ENCODE measurements at regions not wholly inside any gene's neighbourhood (a gene's known extent, or its start where the extent isn't known, plus 50 kb on each side); places are given as distances from the start of the nearest gene placed in this dataset.
A peak's percentile ranks its signal among the peaks of the same experiment; 100 is the strongest.

GRCh38 chr6:74676906-74677305 is 528.9 kb downstream of the COL12A1 start:
- H3K4me3 ChIP-seq (ENCODE audit: low read depth, low read length), result no peak overlapping the region
- CTCF ChIA-PET, result no interaction called here
- no peak for TF ChIP-seq CTCF (IDR thresholded peaks at IDR 0.05; ENCODE audit: insufficient read depth, low read length, missing control alignments)
- DNase-seq (ENCODE audit: low read depth, low spot score), result no peak
- POLR2A ChIA-PET, result no interaction called here

- H3K4me3 ChIP-seq (ENCODE audit: low read depth, low read length), result no peak overlapping the region
- POLR2A ChIA-PET, result no interaction called here
- DNase-seq (ENCODE audit: low read depth, low spot score), result no peak
- CTCF ChIA-PET, result no interaction called here
- no peak for TF ChIP-seq CTCF (IDR thresholded peaks at IDR 0.05; ENCODE audit: insufficient read depth, low read length, missing control alignments)
Measured at GRCh38 chr6:74674377-74674776, 531.5 kb downstream of the COL12A1 start.

DNA sequence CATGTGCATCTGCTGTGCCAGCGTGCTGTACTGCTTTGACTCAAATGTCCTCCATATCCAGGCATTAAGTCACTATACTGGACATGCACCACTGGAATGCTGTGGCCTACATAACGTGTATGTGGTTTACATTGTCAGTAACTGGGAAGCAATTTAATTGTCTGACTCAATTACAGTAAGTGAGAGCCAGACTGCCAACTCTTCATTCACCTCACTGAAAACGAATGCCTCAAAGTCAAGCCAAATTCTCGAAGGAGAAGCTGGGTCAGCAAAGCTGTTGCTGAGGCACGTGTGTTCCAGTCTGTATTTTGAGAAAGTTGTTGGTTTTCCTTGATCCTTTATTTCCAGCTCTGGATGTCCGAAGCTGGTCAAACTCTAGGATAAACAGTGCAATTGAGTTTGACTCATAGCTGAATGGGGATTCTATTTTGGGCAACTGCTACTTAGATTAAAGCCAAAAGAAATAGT is 534.3 kb downstream of the COL12A1 start:
- H3K4me3 ChIP-seq (ENCODE audit: low read depth, low read length), result no peak overlapping the region
- TF ChIP-seq CTCF (IDR thresholded peaks at IDR 0.05; ENCODE audit: insufficient read depth, low read length, missing control alignments), result no peak
- ChIA-PET POLR2A (interaction anchor here (0.6 to 2.6 kb wide), 12 partner anchors 14 to 537 kb away, joined by 3 to 14 read pairs (median 4); partner anchors contain the start of gene COL12A1), CTCF (interaction anchor here (1.3 to 1.4 kb wide), 2 partner anchors 13 to 263 kb away, joined by 3 to 4 read pairs; no protein-coding TSS in a partner anchor)
- peak; percentile 98 for DNase-seq (ENCODE audit: low read depth, low spot score)

DNA sequence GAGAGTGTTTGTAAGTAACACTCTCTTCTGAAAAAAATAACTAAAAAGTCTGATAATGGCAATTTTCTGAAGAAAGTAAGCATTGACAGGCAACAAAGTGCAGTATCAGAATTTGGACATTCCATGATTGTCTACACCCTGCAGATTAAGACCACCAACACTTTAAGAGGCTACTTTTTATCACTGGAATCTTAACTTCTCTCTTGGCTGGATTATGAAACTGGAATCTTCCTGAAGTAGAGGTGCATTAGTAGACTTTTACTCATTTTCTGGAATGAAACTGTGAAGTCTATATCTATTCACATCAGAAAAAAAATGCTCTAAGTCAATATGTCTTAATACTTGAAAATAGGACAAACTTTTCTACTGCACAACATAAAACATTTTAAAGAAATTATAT is 547.5 kb downstream of the COL12A1 start:
- DNase-seq (ENCODE audit: low read depth, low spot score), result no peak
- no peak for TF ChIP-seq CTCF (IDR thresholded peaks at IDR 0.05; ENCODE audit: insufficient read depth, low read length, missing control alignments)
- POLR2A ChIA-PET, result interaction anchor here (0.7 to 1.0 kb wide), 2 partner anchors 13 to 52 kb away, joined by 3 to 4 read pairs; no protein-coding TSS in a partner anchor

GRCh38 chr6:74657931-74658330 is 547.9 kb downstream of the COL12A1 start:
- no peak for DNase-seq (ENCODE audit: low read depth, low spot score)
- ChIA-PET POLR2A (interaction anchor here (0.7 to 1.0 kb wide), 2 partner anchors 14 to 51 kb away, joined by 3 to 4 read pairs; no protein-coding TSS in a partner anchor), CTCF (interaction anchor here (2.5 to 3.0 kb wide), 2 partner anchors 249 to 551 kb away, joined by 7 to 8 read pairs; no protein-coding TSS in a partner anchor)
- TF ChIP-seq CTCF (IDR thresholded peaks at IDR 0.05; ENCODE audit: insufficient read depth, low read length, missing control alignments), result no peak
- no peak overlapping the region for H3K4me3 ChIP-seq (ENCODE audit: low read depth, low read length)

More for the DNA sequence above, 547.5 kb downstream of the COL12A1 start:
- CTCF ChIA-PET, result interaction anchor here (0.9 to 3.0 kb wide), 3 partner anchors 13 to 551 kb away, joined by 3 to 8 read pairs (median 7); no protein-coding TSS in a partner anchor
- H3K4me3 ChIP-seq (ENCODE audit: low read depth, low read length), result no peak overlapping the region

DNA sequence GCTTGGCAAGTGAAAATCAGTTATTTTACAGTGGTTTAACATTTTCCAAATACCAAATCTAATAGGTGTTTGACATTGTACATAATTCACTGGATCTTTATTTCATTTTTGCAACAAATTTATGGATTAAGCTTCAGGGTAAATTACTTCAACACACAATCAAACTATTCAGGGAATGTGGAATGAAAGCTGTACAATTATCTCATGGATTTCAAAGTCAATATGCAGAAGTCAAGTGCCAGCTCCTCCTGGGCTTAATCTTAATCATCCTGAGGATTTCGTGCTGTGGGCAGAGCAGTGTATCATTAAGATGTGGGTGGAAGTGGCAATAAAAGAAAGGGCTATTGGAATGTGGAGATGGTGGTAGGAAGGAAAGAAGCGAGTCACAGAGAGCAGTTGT is 548.8 kb downstream of the COL12A1 start:
- H3K4me3 ChIP-seq (ENCODE audit: low read depth, low read length), result no peak overlapping the region
- no peak for TF ChIP-seq CTCF (IDR thresholded peaks at IDR 0.05; ENCODE audit: insufficient read depth, low read length, missing control alignments)
- CTCF ChIA-PET, result interaction anchor here (0.6 to 3.0 kb wide), 3 partner anchors 248 to 924 kb away, joined by 3 to 8 read pairs (median 7); no protein-coding TSS in a partner anchor
- POLR2A ChIA-PET, result interaction anchor here (0.9 to 1.1 kb wide), 2 partner anchors 14 to 15 kb away, joined by 3 to 4 read pairs; no protein-coding TSS in a partner anchor
- DNase-seq (ENCODE audit: low read depth, low spot score), result peak; percentile 84
